Right lobe of liver (tissue), 6 donors: ENCODE measurements at regions not wholly inside any gene's neighbourhood (a gene's known extent, or its start where the extent isn't known, plus 50 kb on each side); places are given as distances from the start of the nearest gene placed in this dataset.

Source experiments
- ATAC-seq, 4 donors: fragments of 200-7000 bp; cut with Tn5 transposase; one replicate each; pipeline ENCODE4 v1.9.1; 2020; ENCODE audit warnings: mild to moderate bottlenecking in 4 of 4, moderate library complexity in 4 of 4
- DNase-seq, 3 donors: peaks; one replicate each; pipeline ENCODE4 v3.0.0-alpha.2; 2020
- H3K27ac ChIP-seq, 3 donors: fragments of 200-600 bp; one replicate each; pipeline ENCODE4 v1.8.0; 2022
- H3K27me3 ChIP-seq, 2 donors: fragments of 200-600 bp; one replicate each; pipeline ENCODE4 v1.8.0; 2022
- H3K36me3 ChIP-seq, 4 donors: fragments of 200-600 bp; sonication (generic) in 1 of 4; one replicate each; pipeline versions ENCODE4 v1.5.1 to v1.8.0; 2017 to 2022; ENCODE audit warnings: control low read depth in 1 of 4
- H3K4me1 ChIP-seq, 4 donors: fragments of 200-600 bp; sonication (generic) in 1 of 4; one replicate each; pipeline versions ENCODE4 v1.5.1 to v1.8.0; 2017 to 2022; ENCODE audit warnings: control low read depth in 1 of 4
- H3K4me3 ChIP-seq, 3 donors: fragments of 200-600 bp; one replicate each; pipeline ENCODE4 v1.8.0; 2022
- H3K9me3 ChIP-seq, 4 donors: fragments of 200-600 bp; sonication (generic) in 1 of 4; one replicate each; pipeline versions ENCODE4 v1.5.1 to v1.8.0; 2017 to 2022; ENCODE audit warnings: control low read depth in 1 of 4
- POLR2A ChIP-seq: fragments of 450-650 bp; IDR thresholded peaks from one replicate; pipeline ENCODE4 v1.6.1; 2017; ENCODE audit warnings: antibody characterized with exemption, mild to moderate bottlenecking
- WGBS: methylation state at CpG from one replicate; pipeline ENCODE4 v1.1.6; 2018; ENCODE audit warnings: low coverage, low lambda C conversion rate; ENCODE audit not compliant: insufficient coverage; ENCODE audit errors: missing lambda C conversion rate; 5-methylcytosine and 5-hydroxymethylcytosine counted together
- intact Hi-C, 2 donors: fragments of 100-400 bp; cut with DNase I; formaldehyde crosslinking; loops; one replicate each; pipeline versions ENCODE4 v1.11.2 to v1.14.1; 2022
- TF ChIP-seq, protein P1 (sequence below), 4 donors: fragments of 200-600 bp in 3 of 4; fragments of 450-650 bp in 1 of 4; IDR thresholded peaks; one replicate each; pipeline versions ENCODE4 v1.5.1 to v1.8.0; 2016 to 2022; ENCODE audit warnings: antibody characterized with exemption in 4 of 4, mild to moderate bottlenecking in 2 of 4
- donor health status: DM: no; HTN: yes; CAD: no.
- donor health status: DM: no; HTN: no; CAD: no.
- donor health status: DM: no; HTN: no; CAD: no.
- donor health status: DM: no; HTN: yes; CAD: no.
- donor health status: DM: no; HTN: yes; CAD: no.

DNA sequence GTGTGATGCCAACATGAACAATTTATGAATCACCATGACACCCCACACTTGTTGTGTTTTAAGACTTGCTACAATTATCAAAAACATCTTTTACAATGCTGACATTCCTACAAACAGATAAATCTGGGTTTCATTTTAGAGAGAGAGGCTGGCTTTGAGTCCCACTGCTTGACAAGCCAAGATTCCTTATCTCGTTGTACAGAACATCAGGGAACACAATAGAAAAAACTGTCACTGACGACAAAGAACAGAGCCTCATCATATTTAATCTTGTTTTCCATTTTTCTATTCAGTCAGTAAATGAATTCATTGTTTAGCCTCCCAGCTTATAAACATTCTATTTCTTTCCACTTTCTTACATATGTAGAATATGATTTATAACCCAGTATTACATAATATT lies 461.6 kb upstream of the VSTM2A start:
- Histone ChIP-seq H3K27me3 (no peaks in the 10 kb centered on the region), H3K4me3 (no peak overlapping the region), H3K9me3 (no peaks in the 10 kb centered on the region), H3K36me3 (no peaks in the 10 kb centered on the region), H3K27ac (no peak overlapping the region), H3K4me1 (no peaks in the 10 kb centered on the region)
- ATAC-seq (no peak), DNase-seq (no peak)
- intact Hi-C loops: no loop called here
- 58% methylated on average over 2 of the region's 2 CpGs for WGBS
- no peak for TF ChIP-seq POLR2A
- TF ChIP-seq, protein P1, sequence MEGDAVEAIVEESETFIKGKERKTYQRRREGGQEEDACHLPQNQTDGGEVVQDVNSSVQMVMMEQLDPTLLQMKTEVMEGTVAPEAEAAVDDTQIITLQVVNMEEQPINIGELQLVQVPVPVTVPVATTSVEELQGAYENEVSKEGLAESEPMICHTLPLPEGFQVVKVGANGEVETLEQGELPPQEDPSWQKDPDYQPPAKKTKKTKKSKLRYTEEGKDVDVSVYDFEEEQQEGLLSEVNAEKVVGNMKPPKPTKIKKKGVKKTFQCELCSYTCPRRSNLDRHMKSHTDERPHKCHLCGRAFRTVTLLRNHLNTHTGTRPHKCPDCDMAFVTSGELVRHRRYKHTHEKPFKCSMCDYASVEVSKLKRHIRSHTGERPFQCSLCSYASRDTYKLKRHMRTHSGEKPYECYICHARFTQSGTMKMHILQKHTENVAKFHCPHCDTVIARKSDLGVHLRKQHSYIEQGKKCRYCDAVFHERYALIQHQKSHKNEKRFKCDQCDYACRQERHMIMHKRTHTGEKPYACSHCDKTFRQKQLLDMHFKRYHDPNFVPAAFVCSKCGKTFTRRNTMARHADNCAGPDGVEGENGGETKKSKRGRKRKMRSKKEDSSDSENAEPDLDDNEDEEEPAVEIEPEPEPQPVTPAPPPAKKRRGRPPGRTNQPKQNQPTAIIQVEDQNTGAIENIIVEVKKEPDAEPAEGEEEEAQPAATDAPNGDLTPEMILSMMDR (IDR thresholded peaks at IDR 0.05): no peak

DNA sequence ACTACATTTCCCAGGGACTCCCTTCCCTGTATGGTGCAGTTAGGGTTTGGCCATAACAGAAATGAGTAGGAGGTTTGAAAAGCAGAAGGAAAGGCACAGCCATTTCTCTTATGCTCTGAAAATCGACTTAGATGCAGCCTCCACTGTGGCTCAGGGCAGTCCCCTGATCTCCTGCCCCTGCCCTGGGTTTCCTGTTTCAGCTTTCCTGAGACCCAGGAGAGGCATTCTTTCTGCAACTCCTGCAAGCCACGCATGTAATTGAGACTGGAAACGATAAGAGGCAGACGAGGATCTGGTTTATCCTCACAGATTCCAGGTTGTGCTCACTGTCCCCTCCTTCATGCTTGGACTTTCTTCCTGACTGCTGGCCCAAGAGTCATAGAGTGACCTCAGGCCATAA lies 461.2 kb upstream of the VSTM2A start:
- TF ChIP-seq, protein P1 (IDR thresholded peaks at IDR 0.05): no peak
- TF ChIP-seq POLR2A: no peak
- Histone ChIP-seq H3K9me3 (no peaks in the 10 kb centered on the region), H3K27me3 (no peaks in the 10 kb centered on the region), H3K36me3 (no peaks in the 10 kb centered on the region), H3K4me3 (no peak overlapping the region), H3K4me1 (no peaks in the 10 kb centered on the region), H3K27ac (no peak overlapping the region)
- no peak for DNase-seq
- no peak for ATAC-seq
- intact Hi-C loops: no loop called here
- 15% methylated on average over 4 of the region's 4 CpGs for WGBS

DNA sequence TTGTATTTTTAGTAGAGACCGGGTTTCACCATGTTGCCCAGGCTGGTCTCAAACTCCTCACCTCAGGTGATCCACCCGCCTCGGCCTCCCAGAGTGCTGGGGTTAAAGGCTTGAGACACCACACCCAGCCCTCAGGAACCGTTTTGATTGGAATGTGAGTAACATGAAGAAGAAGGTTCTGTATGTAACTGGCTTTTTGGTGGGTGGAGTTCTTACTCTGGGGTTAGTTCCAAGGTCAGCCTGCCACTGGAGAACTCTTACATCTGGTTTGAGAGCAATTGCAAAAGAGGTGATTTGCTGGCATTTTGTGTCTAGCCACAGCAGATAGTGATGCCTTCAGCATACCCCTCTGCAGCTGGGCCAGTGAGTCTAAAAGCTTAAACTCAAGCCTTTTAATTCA lies 457.8 kb upstream of the VSTM2A start:
- intact Hi-C loops: no loop called here
- no peaks in the 10 kb centered on the region for H3K36me3 ChIP-seq
- no peak for ATAC-seq
- no peak overlapping the region for H3K27ac ChIP-seq
- no peaks in the 10 kb centered on the region for H3K27me3 ChIP-seq
- no peaks in the 10 kb centered on the region for H3K9me3 ChIP-seq
- no peak overlapping the region for H3K4me3 ChIP-seq
- no peaks in the 10 kb centered on the region for H3K4me1 ChIP-seq
- WGBS: 82% methylated on average over 3 of the region's 4 CpGs
- no peak for DNase-seq
- TF ChIP-seq, protein P1 (IDR thresholded peaks at IDR 0.05): no peak
- TF ChIP-seq POLR2A: no peak

DNA sequence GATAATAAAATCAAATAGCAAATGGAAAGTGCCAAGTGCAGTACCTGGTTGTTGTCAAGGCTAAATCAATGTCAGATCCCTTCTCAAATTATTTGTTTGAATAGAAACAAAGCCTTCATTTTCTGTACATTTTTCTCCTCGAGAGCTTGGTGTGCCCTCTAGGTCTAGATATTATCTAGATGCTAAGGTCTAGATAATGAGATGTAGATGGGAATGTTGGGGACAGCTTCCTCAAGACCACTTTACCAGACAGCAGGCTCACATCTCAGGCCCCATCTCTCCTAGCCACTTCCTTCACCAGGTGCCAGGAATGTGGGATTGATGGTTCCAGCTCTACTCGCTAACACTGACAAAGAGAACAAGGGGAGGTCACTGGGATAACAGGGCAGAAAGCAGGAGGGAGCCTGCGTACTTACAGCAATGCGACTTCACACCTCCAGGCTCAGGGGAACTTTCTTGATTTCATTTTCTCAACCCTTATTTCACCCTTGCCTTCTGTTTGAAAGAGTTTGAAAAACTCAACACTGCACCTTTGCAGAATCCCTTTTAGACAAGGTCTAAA lies 451.4 kb upstream of the VSTM2A start:
- Histone ChIP-seq H3K36me3 (no peaks in the 10 kb centered on the region), H3K27ac (no peak overlapping the region), H3K27me3 (no peaks in the 10 kb centered on the region), H3K4me1 (no peaks in the 10 kb centered on the region), H3K9me3 (no peaks in the 10 kb centered on the region), H3K4me3 (no peak overlapping the region)
- DNase-seq: no peak
- intact Hi-C loops: no loop called here
- 47% methylated on average over 4 of the region's 4 CpGs for WGBS
- TF ChIP-seq, protein P1 (IDR thresholded peaks at IDR 0.05): no peak
- TF ChIP-seq POLR2A: no peak
- no peak for ATAC-seq

DNA sequence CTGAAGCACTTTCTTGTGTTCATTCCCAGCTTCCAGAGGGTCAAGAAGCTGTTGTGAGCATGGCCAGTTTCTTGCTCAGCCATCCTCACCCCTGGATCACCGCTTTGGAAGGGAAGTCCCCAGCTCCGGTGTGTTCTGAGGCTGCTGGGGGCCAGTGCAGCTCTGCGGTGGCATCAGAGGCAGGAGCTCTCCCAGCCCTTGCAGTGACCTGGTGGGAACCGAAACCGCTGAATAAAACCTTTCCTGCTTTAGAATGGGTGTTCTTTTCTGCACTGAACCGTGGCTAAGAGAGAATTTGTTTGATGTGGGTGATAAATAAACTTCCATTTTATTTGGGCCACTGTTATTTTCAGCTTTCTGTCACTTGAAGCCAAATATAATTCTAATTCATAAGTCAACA lies 450.9 kb upstream of the VSTM2A start:
- no peak overlapping the region for H3K4me3 ChIP-seq
- no peak for ATAC-seq
- H3K4me1 ChIP-seq: no peaks in the 10 kb centered on the region
- DNase-seq: no peak
- intact Hi-C loops: no loop called here
- no peak for TF ChIP-seq POLR2A
- TF ChIP-seq, protein P1 (IDR thresholded peaks at IDR 0.05): no peak
- H3K27me3 ChIP-seq: no peaks in the 10 kb centered on the region
- WGBS: 64% methylated on average over 6 of the region's 6 CpGs
- no peaks in the 10 kb centered on the region for H3K9me3 ChIP-seq
- no peaks in the 10 kb centered on the region for H3K36me3 ChIP-seq
- no peak overlapping the region for H3K27ac ChIP-seq
